CD14-positive monocyte (primary cell): ENCODE measurements at regions not wholly inside any gene's neighbourhood (a gene's known extent, or its start where the extent isn't known, plus 50 kb on each side); places are given as distances from the start of the nearest gene placed in this dataset.

Experiments
- DNase-seq, 3 donors: peaks; one replicate each; pipeline ENCODE4 v3.0.0-alpha.2; 2011 to 2022
- H2AFZ ChIP-seq: 2 replicates; pipeline ENCODE4 v1.6.0; 2012; ENCODE audit warnings: mild to moderate bottlenecking, low read depth, low read length, inconsistent platforms; ENCODE audit not compliant: insufficient read depth, poor library complexity, severe bottlenecking
- H3K27ac ChIP-seq, 2 donors: 1 replicate in 1 of 2; 2 replicates in 1 of 2; pipeline ENCODE4 v1.5.1; 2012 to 2013; ENCODE audit warnings: low read length in 2 of 2, control low read depth in 1 of 2, inconsistent platforms in 1 of 2, low read depth in 1 of 2, mild to moderate bottlenecking in 1 of 2
- H3K27me3 ChIP-seq, 2 donors: one replicate each; pipeline versions ENCODE4 v1.6.0 to v1.6.1; 2011 to 2013; ENCODE audit warnings: low read length in 2 of 2; ENCODE audit not compliant: control insufficient read depth in 2 of 2, insufficient read depth in 2 of 2
- H3K36me3 ChIP-seq, 2 donors: replicated peaks in 1 of 2; 1 replicate in 1 of 2; 2 replicates in 1 of 2; pipeline versions ENCODE4 v1.5.1 to v1.6.1; 2012 to 2013; ENCODE audit warnings: low read length in 2 of 2, control low read depth in 1 of 2, inconsistent platforms in 1 of 2, mild to moderate bottlenecking in 1 of 2; ENCODE audit not compliant: insufficient read depth in 2 of 2, control insufficient read depth in 1 of 2
- H3K4me1 ChIP-seq, 2 donors: 1 replicate in 1 of 2; 2 replicates in 1 of 2; pipeline versions ENCODE4 v1.5.1 to v1.6.1; 2012 to 2013; ENCODE audit warnings: low read length in 2 of 2, control low read depth in 1 of 2, inconsistent platforms in 1 of 2, mild to moderate bottlenecking in 1 of 2, moderate library complexity in 1 of 2; ENCODE audit not compliant: insufficient read depth in 2 of 2, control insufficient read depth in 1 of 2
- H3K4me2 ChIP-seq: replicated peaks from 2 replicates; pipeline ENCODE3; 2012; ENCODE audit warnings: low read length, moderate library complexity, mild to moderate bottlenecking; ENCODE audit not compliant: poor library complexity, severe bottlenecking; ENCODE audit errors: extremely low read depth
- H3K4me3 ChIP-seq, 3 experiments: fragments of 200-600 bp in 1 of 3; sonication (generic) in 1 of 3; replicated peaks in 1 of 3; 1 replicate in 2 of 3; 2 replicates in 1 of 3; pipeline ENCODE4 v1.5.1; 2011 to 2013; ENCODE audit warnings: low read length in 3 of 3, mild to moderate bottlenecking in 3 of 3, control low read depth in 2 of 3, low read depth in 2 of 3, inconsistent platforms in 1 of 3, moderate library complexity in 1 of 3
- H3K79me2 ChIP-seq: 2 replicates; pipeline ENCODE4 v1.6.0; 2012; ENCODE audit warnings: mild to moderate bottlenecking, control low read depth, inconsistent platforms, low read length, moderate library complexity; ENCODE audit not compliant: insufficient read depth
- H3K9ac ChIP-seq: 2 replicates; pipeline ENCODE4 v1.6.0; 2017; ENCODE audit warnings: low read length, mild to moderate bottlenecking; ENCODE audit not compliant: insufficient read depth, poor library complexity, severe bottlenecking
- H3K9me3 ChIP-seq, 2 donors: replicated peaks in 1 of 2; 1 replicate in 1 of 2; 2 replicates in 1 of 2; pipeline versions ENCODE4 v1.5.1 to v1.6.1; 2012 to 2013; ENCODE audit warnings: low read length in 2 of 2, control low read depth in 1 of 2; ENCODE audit not compliant: control insufficient read depth in 1 of 2, insufficient read depth in 1 of 2
- H4K20me1 ChIP-seq: 2 replicates; pipeline ENCODE4 v1.6.0; 2012; ENCODE audit warnings: mild to moderate bottlenecking, low read length, control low read depth, moderate library complexity; ENCODE audit not compliant: insufficient read depth
- H3K27ac Mint-ChIP-seq, 7 donors: one replicate each; pipeline ENCODE4 v1.8.0; 2020; ENCODE audit warnings: mild to moderate bottlenecking in 7 of 7, mixed read lengths in 7 of 7, moderate library complexity in 6 of 7, inconsistent platforms in 2 of 7
- H3K27me3 Mint-ChIP-seq, 3 donors: one replicate each; pipeline ENCODE4 v1.8.0; 2021 to 2022; ENCODE audit warnings: low read depth in 3 of 3, mild to moderate bottlenecking in 3 of 3, mixed read lengths in 3 of 3, moderate library complexity in 3 of 3, inconsistent platforms in 1 of 3
- H3K36me3 Mint-ChIP-seq, 2 donors: one replicate each; pipeline ENCODE4 v1.8.0; 2020; ENCODE audit warnings: mixed read lengths in 2 of 2, inconsistent platforms in 1 of 2, mild to moderate bottlenecking in 1 of 2
- H3K4me1 Mint-ChIP-seq: one replicate; pipeline ENCODE4 v1.8.0; 2020; ENCODE audit warnings: mild to moderate bottlenecking, mixed read lengths
- H3K4me3 Mint-ChIP-seq, 2 donors: one replicate each; pipeline ENCODE4 v1.8.0; 2020; ENCODE audit warnings: mild to moderate bottlenecking in 2 of 2, mixed read lengths in 2 of 2, moderate library complexity in 1 of 2
- H3K9me3 Mint-ChIP-seq, 7 donors: one replicate each; pipeline ENCODE4 v1.8.0; 2020 to 2022; ENCODE audit warnings: mixed read lengths in 7 of 7, mild to moderate bottlenecking in 6 of 7, moderate library complexity in 6 of 7, inconsistent platforms in 2 of 7
- CTCF ChIP-seq: fragments of 200-600 bp; IDR thresholded peaks from one replicate; pipeline ENCODE4 v1.8.0; 2022; ENCODE audit warnings: antibody characterized with exemption, mild to moderate bottlenecking
- whole genome bisulfite sequencing: methylation state at CpG from one replicate; pipeline ENCODE4 v1.1.5; 2013; ENCODE audit warnings: missing lambda C conversion rate; ENCODE audit not compliant: insufficient coverage; 5-methylcytosine and 5-hydroxymethylcytosine counted together
- intact Hi-C, 2 donors: fragments of 100-400 bp; cut with micrococcal nuclease; formaldehyde crosslinking; loops; one replicate each; pipeline versions ENCODE4 v1.15.0 to v1.15.1; 2023

GRCh38 chr12:107291018-107291417 is 197.7 kb upstream of the CRY1 start:
- Mint-ChIP-seq H3K27me3 (peaks cover 4 to 7% (median 6%) of the 10 kb centered on the region in 3 donors), H3K4me1 (no peaks in the 10 kb centered on the region), H3K4me3 (no peak overlapping the region), H3K27ac (no peak overlapping the region), H3K36me3 (no peaks in the 10 kb centered on the region), H3K9me3 (peaks cover 0 to 3% (median 0%) of the 10 kb centered on the region in 7 donors)
- 93% methylated on average over 6 of the region's 7 CpGs for WGBS
- no peak for TF ChIP-seq CTCF
- H3K9ac ChIP-seq: no peak overlapping the region
- H3K79me2 ChIP-seq: no peaks in the 10 kb centered on the region
- H4K20me1 ChIP-seq: no peaks in the 10 kb centered on the region
- H3K9me3 ChIP-seq: no peaks in the 10 kb centered on the region
- H3K4me3 ChIP-seq: no peak overlapping the region
- H3K27ac ChIP-seq: no peak overlapping the region
- H3K4me2 ChIP-seq: no peak overlapping the region
- no peaks in the 10 kb centered on the region for H3K27me3 ChIP-seq
- H2AFZ ChIP-seq: no peak overlapping the region
- no peaks in the 10 kb centered on the region for H3K36me3 ChIP-seq
- no peaks in the 10 kb centered on the region for H3K4me1 ChIP-seq
- DNase-seq: no peak
- intact Hi-C loops: no loop called here

- no peak for DNase-seq
- Histone ChIP-seq H3K4me2 (no peak overlapping the region), H3K27ac (no peak overlapping the region), H3K79me2 (no peaks in the 10 kb centered on the region), H3K4me1 (no peaks in the 10 kb centered on the region), H3K36me3 (no peaks in the 10 kb centered on the region), H3K4me3 (no peak overlapping the region), H3K9me3 (no peaks in the 10 kb centered on the region), H3K27me3 (no peaks in the 10 kb centered on the region), H3K9ac (no peak overlapping the region), H4K20me1 (no peaks in the 10 kb centered on the region), H2AFZ (no peak overlapping the region)
- no peak for TF ChIP-seq CTCF
- 88% methylated on average over 3 of the region's 6 CpGs for WGBS
- Mint-ChIP-seq H3K36me3 (no peaks in the 10 kb centered on the region), H3K9me3 (peaks cover 0 to 3% (median 0%) of the 10 kb centered on the region in 7 donors), H3K4me3 (no peak overlapping the region), H3K4me1 (peaks cover 5% of the 10 kb centered on the region), H3K27me3 (peaks cover 0 to 6% (median 4%) of the 10 kb centered on the region in 3 donors), H3K27ac (no peak overlapping the region)
- intact Hi-C loops: no loop called here
These were observed 203.3 kb upstream of the CRY1 start for GRCh38 chr12:107296681-107297089.
